ENCODE measurements at regions not wholly inside any gene's neighbourhood (a gene's known extent, or its start where the extent isn't known, plus 50 kb on each side); places are given as distances from the start of the nearest gene placed in this dataset.

- no peaks in the 10 kb centered on the region for H4K20me1 ChIP-seq (ENCODE audit: insufficient read depth)
- no peaks in the 10 kb centered on the region for H3K36me3 ChIP-seq (ENCODE audit: insufficient read depth, low read length)
- H3K4me2 ChIP-seq (ENCODE audit: low read length) = no peak overlapping the region
- no peaks in the 10 kb centered on the region for H3K9me3 ChIP-seq (ENCODE audit: low read length)
- no peak overlapping the region for H3K4me3 ChIP-seq (ENCODE audit: low read length)
- H3K27me3 ChIP-seq (ENCODE audit: insufficient read depth, low read depth, low read length) = no peaks in the 10 kb centered on the region
- H3K9me2 ChIP-seq (ENCODE audit: insufficient read depth, low read length) = no peaks in the 10 kb centered on the region
- no peak overlapping the region for H3K9ac ChIP-seq (ENCODE audit: low read length)
- no peak overlapping the region for H2AFZ ChIP-seq (ENCODE audit: low read depth, low read length)
- no peaks in the 10 kb centered on the region for H3F3A ChIP-seq (ENCODE audit: insufficient read depth, low read length, poor library complexity, severe bottlenecking)
- no peaks in the 10 kb centered on the region for H3K79me2 ChIP-seq (replicated peaks; ENCODE audit: insufficient read depth, low read length)
- TF ChIP-seq CTCF (IDR thresholded peaks at IDR 0.05; ENCODE audit: poor library complexity, severe bottlenecking) (no peak), POLR2AphosphoS5 (IDR thresholded peaks at IDR 0.05) (no peak), EP300 (conservative IDR thresholded peaks at IDR 0.05; ENCODE audit: poor library complexity, severe bottlenecking) (no peak), TAF1 (IDR thresholded peaks at IDR 0.05; ENCODE audit: low read depth) (no peak), REST (IDR thresholded peaks at IDR 0.05; ENCODE audit: borderline replicate concordance) (no peak), SMC3 (conservative IDR thresholded peaks at IDR 0.05; ENCODE audit: poor library complexity) (no peak), EZH2 (IDR thresholded peaks at IDR 0.05; ENCODE audit: borderline replicate concordance, insufficient read depth, low read length, poor library complexity, severe bottlenecking) (no peak), RAD21 (conservative IDR thresholded peaks at IDR 0.05) (no peak), MXI1 (conservative IDR thresholded peaks at IDR 0.05; ENCODE audit: poor library complexity, severe bottlenecking) (no peak)
- H3K27ac ChIP-seq (ENCODE audit: low read length) = no peak overlapping the region
Measured at GRCh38 chr2:126970583-126970982, 71.9 kb downstream of the TEX51 start.

GRCh38 chr2:126971162-126971480 lies 72.4 kb downstream of the TEX51 start:
- H3K4me3 ChIP-seq (ENCODE audit: low read length) = no peak overlapping the region
- no peaks in the 10 kb centered on the region for H3F3A ChIP-seq (ENCODE audit: insufficient read depth, low read length, poor library complexity, severe bottlenecking)
- no peak overlapping the region for H3K4me2 ChIP-seq (ENCODE audit: low read length)
- no peaks in the 10 kb centered on the region for H4K20me1 ChIP-seq (ENCODE audit: insufficient read depth)
- no peaks in the 10 kb centered on the region for H3K9me2 ChIP-seq (ENCODE audit: insufficient read depth, low read length)
- H3K27ac ChIP-seq (ENCODE audit: low read length) = no peak overlapping the region
- no peaks in the 10 kb centered on the region for H3K9me3 ChIP-seq (ENCODE audit: low read length)
- H3K9ac ChIP-seq (ENCODE audit: low read length) = no peak overlapping the region
- H3K36me3 ChIP-seq (ENCODE audit: insufficient read depth, low read length) = no peaks in the 10 kb centered on the region
- no peaks in the 10 kb centered on the region for H3K27me3 ChIP-seq (ENCODE audit: insufficient read depth, low read depth, low read length)
- TF ChIP-seq POLR2AphosphoS5 (IDR thresholded peaks at IDR 0.05) (no peak), REST (IDR thresholded peaks at IDR 0.05; ENCODE audit: borderline replicate concordance) (no peak), RAD21 (conservative IDR thresholded peaks at IDR 0.05) (no peak), MXI1 (conservative IDR thresholded peaks at IDR 0.05; ENCODE audit: poor library complexity, severe bottlenecking) (no peak), CTCF (IDR thresholded peaks at IDR 0.05; ENCODE audit: poor library complexity, severe bottlenecking) (no peak), TAF1 (IDR thresholded peaks at IDR 0.05; ENCODE audit: low read depth) (no peak)
- H3K79me2 ChIP-seq (replicated peaks; ENCODE audit: insufficient read depth, low read length) = no peaks in the 10 kb centered on the region
- H2AFZ ChIP-seq (ENCODE audit: low read depth, low read length) = no peak overlapping the region

Data from neural cell (in vitro differentiated cells).